Nephron (organoid): ENCODE measurements at regions not wholly inside any gene's neighbourhood (a gene's known extent, or its start where the extent isn't known, plus 50 kb on each side); places are given as distances from the start of the nearest gene placed in this dataset.

Experiments
- H3K27ac Mint-ChIP-seq, 3 experiments: 2 replicates each; pipeline ENCODE4 v1.8.0; 2020; ENCODE audit warnings: mixed read lengths in 3 of 3, mild to moderate bottlenecking in 2 of 3, moderate library complexity in 1 of 3
- H3K27me3 Mint-ChIP-seq: 2 replicates; pipeline ENCODE4 v1.8.0; 2021; ENCODE audit warnings: low read depth, mild to moderate bottlenecking, moderate library complexity, mixed read lengths
- H3K36me3 Mint-ChIP-seq: 2 replicates; pipeline ENCODE4 v1.8.0; 2020; ENCODE audit warnings: low read depth, mixed read lengths
- H3K4me1 Mint-ChIP-seq: 2 replicates; pipeline ENCODE4 v1.8.0; 2020; ENCODE audit warnings: mixed read lengths
- H3K4me3 Mint-ChIP-seq, 3 experiments: 2 replicates each; pipeline ENCODE4 v1.8.0; 2020; ENCODE audit warnings: mild to moderate bottlenecking in 3 of 3, mixed read lengths in 3 of 3, moderate library complexity in 2 of 3
- H3K9me3 Mint-ChIP-seq: 2 replicates; pipeline ENCODE4 v1.8.0; 2020; ENCODE audit warnings: mixed read lengths
- CTCF ChIP-seq, 3 experiments: fragments of 200-600 bp; sonication (generic); IDR thresholded peaks; one replicate each; pipeline ENCODE4 v1.5.0; 2021; ENCODE audit warnings: antibody characterized with exemption in 3 of 3; ENCODE audit not compliant: unreplicated experiment in 3 of 3

GRCh38 chr1:244341455-244342450 is 110.0 kb downstream of the ADSS2 start:
- Mint-ChIP-seq H3K27ac (no peak overlapping the region), H3K4me1 (no peaks in the 10 kb centered on the region), H3K27me3 (peaks cover 3% of the 10 kb centered on the region), H3K36me3 (no peaks in the 10 kb centered on the region), H3K9me3 (no peaks in the 10 kb centered on the region), H3K4me3 (no peak overlapping the region)
- TF ChIP-seq CTCF (IDR thresholded peaks at IDR 0.05; ENCODE audit: unreplicated experiment in 3 of 3): no peak

GRCh38 chr1:244344001-244344400 is 107.7 kb downstream of the ADSS2 start:
- TF ChIP-seq CTCF (IDR thresholded peaks at IDR 0.05; ENCODE audit: unreplicated experiment in 3 of 3): no peak
- no peaks in the 10 kb centered on the region for H3K36me3 Mint-ChIP-seq
- no peaks in the 10 kb centered on the region for H3K9me3 Mint-ChIP-seq
- peaks cover 2% of the 10 kb centered on the region for H3K4me1 Mint-ChIP-seq
- H3K27me3 Mint-ChIP-seq: peaks cover 3% of the 10 kb centered on the region
- no peak overlapping the region for H3K4me3 Mint-ChIP-seq
- no peak overlapping the region for H3K27ac Mint-ChIP-seq

- peaks cover 18% of the 10 kb centered on the region for H3K4me1 Mint-ChIP-seq
- peaks cover 16% of the 10 kb centered on the region for H3K27me3 Mint-ChIP-seq
- H3K9me3 Mint-ChIP-seq: no peaks in the 10 kb centered on the region
- no peak overlapping the region for H3K27ac Mint-ChIP-seq
- TF ChIP-seq CTCF (IDR thresholded peaks at IDR 0.05; ENCODE audit: unreplicated experiment in 3 of 3): no peak
- H3K4me3 Mint-ChIP-seq: no peak overlapping the region
- no peaks in the 10 kb centered on the region for H3K36me3 Mint-ChIP-seq
These were observed 104.6 kb downstream of the ADSS2 start for GRCh38 chr1:244346972-244347618.

- TF ChIP-seq CTCF (IDR thresholded peaks at IDR 0.05; ENCODE audit: unreplicated experiment in 3 of 3): no peak
- Mint-ChIP-seq H3K4me3 (no peak overlapping the region), H3K27ac (no peak overlapping the region), H3K4me1 (peaks cover 23% of the 10 kb centered on the region), H3K27me3 (peaks cover 16% of the 10 kb centered on the region), H3K36me3 (no peaks in the 10 kb centered on the region), H3K9me3 (no peaks in the 10 kb centered on the region)
These were observed 103.8 kb downstream of the ADSS2 start for GRCh38 chr1:244347942-244348341.

- TF ChIP-seq CTCF (IDR thresholded peaks at IDR 0.05; ENCODE audit: unreplicated experiment in 3 of 3): no peak
- no peak overlapping the region for H3K4me3 Mint-ChIP-seq
- no peak overlapping the region for H3K27ac Mint-ChIP-seq
- H3K36me3 Mint-ChIP-seq: no peaks in the 10 kb centered on the region
- peaks cover 16% of the 10 kb centered on the region for H3K27me3 Mint-ChIP-seq
- no peaks in the 10 kb centered on the region for H3K9me3 Mint-ChIP-seq
- peaks cover 30% of the 10 kb centered on the region for H3K4me1 Mint-ChIP-seq
These were observed 102.6 kb downstream of the ADSS2 start for GRCh38 chr1:244349103-244349531.
